ENCODE measurements at regions not wholly inside any gene's neighbourhood (a gene's known extent, or its start where the extent isn't known, plus 50 kb on each side); places are given as distances from the start of the nearest gene placed in this dataset.

DNA sequence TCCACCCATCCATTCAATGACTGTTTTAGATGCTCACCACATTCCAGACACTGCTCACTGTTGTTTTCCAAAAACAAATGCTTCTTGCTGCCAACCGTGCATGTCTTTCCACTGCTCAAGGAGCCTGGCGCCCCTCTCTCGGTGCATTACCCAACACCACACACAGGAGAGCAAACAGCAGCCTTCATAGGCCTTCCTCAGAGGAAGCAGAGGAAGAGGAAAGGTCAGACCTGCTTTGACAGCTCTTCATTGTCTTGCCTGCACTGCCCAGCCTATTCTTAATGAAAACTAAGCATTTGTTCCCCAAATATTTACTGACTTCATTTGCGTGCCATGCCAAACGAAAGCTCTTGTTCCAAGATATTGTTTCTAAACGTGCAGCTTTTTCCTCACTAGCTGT, 1129.2 kb downstream of the TBC1D22A start:
- no peak overlapping the region for H3K4me2 ChIP-seq (replicated peaks; ENCODE audit: low read depth, low read length, poor library complexity, severe bottlenecking)
- Mint-ChIP-seq H3K27me3 (peaks cover 15% of the 10 kb centered on the region), H3K4me3 (no peak overlapping the region), H3K27ac (no peak overlapping the region), H3K4me1 (no peaks in the 10 kb centered on the region), H3K9me3 (ENCODE audit: insufficient read depth) (peaks cover 4% of the 10 kb centered on the region)
- no peaks in the 10 kb centered on the region for H3K4me1 ChIP-seq (ENCODE audit: control insufficient read depth in 2 of 2, insufficient read depth in 2 of 2, low read length in 2 of 2)
- H2AFZ ChIP-seq (ENCODE audit: insufficient read depth, low read depth, low read length, poor library complexity, severe bottlenecking): no peak overlapping the region
- H3K9ac ChIP-seq (ENCODE audit: low read length): no peak overlapping the region
- H4K20me1 ChIP-seq (ENCODE audit: control insufficient read depth, insufficient read depth, low read length, poor library complexity, severe bottlenecking): no peaks in the 10 kb centered on the region
- H3K27me3 ChIP-seq (replicated peaks in 1 of 4; ENCODE audit: control extremely low read depth in 1 of 4, control insufficient read depth in 3 of 4, insufficient read depth in 4 of 4, low read length in 3 of 4): no peaks in the 10 kb centered on the region
- TF ChIP-seq EZH2 (IDR thresholded peaks at IDR 0.05; ENCODE audit: borderline replicate concordance, insufficient read depth, low read depth, low read length, poor library complexity, severe bottlenecking): no peak
- TF ChIP-seq CTCF (IDR thresholded peaks at IDR 0.05): no peak
- POLR2A ChIA-PET: no interaction called here
- H3K36me3 ChIP-seq (replicated peaks in 1 of 2; ENCODE audit: control extremely low read depth in 1 of 2, control insufficient read depth in 1 of 2, extremely low read depth in 1 of 2, insufficient read depth in 2 of 2, low read length in 1 of 2): no peaks in the 10 kb centered on the region
- ATAC-seq (ENCODE audit: low read depth) (no peak), DNase-seq (no peak)
- peaks cover 7 to 10% (median 7%) of the 10 kb centered on the region in 3 donors for H3K9me3 ChIP-seq (ENCODE audit: control extremely low read depth in 1 of 3, control insufficient read depth in 2 of 3, insufficient read depth in 1 of 3, low read length in 2 of 3)
- no peak overlapping the region for H3K27ac ChIP-seq (ENCODE audit: low read length in 2 of 2)
- intact Hi-C loops (cut with micrococcal nuclease): no loop called here
- CTCF ChIA-PET: no interaction called here
- no peaks in the 10 kb centered on the region for H3K79me2 ChIP-seq (ENCODE audit: control insufficient read depth, insufficient read depth, low read length)
- WGBS (ENCODE audit: insufficient coverage): 61% methylated on average over 4 of the region's 6 CpGs
- no peak overlapping the region for H3K4me3 ChIP-seq (ENCODE audit: control extremely low read depth in 1 of 5, extremely low read depth in 1 of 5, insufficient read depth in 1 of 5, low read depth in 2 of 5, low read length in 4 of 5)

DNA sequence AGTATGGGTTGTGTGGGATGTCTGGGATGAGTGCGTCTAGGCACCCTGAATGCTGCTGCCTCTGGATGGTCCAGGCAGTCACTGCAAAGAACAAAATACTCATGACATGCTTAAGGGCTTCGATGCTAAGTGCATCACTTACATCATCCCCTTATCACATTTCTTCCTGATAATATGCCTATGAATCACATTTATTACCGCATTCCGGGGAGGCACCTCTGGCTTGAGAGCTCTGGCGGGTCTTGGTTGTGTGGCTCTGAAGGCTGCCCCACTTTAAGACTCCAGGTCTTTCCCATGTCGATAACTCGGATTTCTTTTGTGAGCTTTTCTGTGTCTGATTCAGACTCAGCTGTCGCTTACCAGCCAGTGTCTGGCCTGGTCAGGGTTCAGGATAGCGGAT, 1126.4 kb downstream of the TBC1D22A start:
- intact Hi-C loops (cut with micrococcal nuclease): no loop called here
- no peaks in the 10 kb centered on the region for H3K4me1 ChIP-seq (ENCODE audit: control insufficient read depth in 2 of 2, insufficient read depth in 2 of 2, low read length in 2 of 2)
- no peak overlapping the region for H3K27ac ChIP-seq (ENCODE audit: low read length in 2 of 2)
- H3K36me3 ChIP-seq (replicated peaks in 1 of 2; ENCODE audit: control extremely low read depth in 1 of 2, control insufficient read depth in 1 of 2, extremely low read depth in 1 of 2, insufficient read depth in 2 of 2, low read length in 1 of 2): no peaks in the 10 kb centered on the region
- Mint-ChIP-seq H3K27me3 (peaks cover 21% of the 10 kb centered on the region), H3K4me3 (no peak overlapping the region), H3K9me3 (ENCODE audit: insufficient read depth) (no peaks in the 10 kb centered on the region), H3K27ac (no peak overlapping the region), H3K4me1 (no peaks in the 10 kb centered on the region)
- ATAC-seq (ENCODE audit: low read depth) (no peak), DNase-seq (no peak)
- ChIA-PET POLR2A (interaction anchor here (0.6 kb wide), 1 partner anchor 828 kb away, joined by 8 read pairs; no protein-coding TSS in a partner anchor), CTCF (no interaction called here)
- H3K9ac ChIP-seq (ENCODE audit: low read length): no peak overlapping the region
- H3K4me3 ChIP-seq (ENCODE audit: control extremely low read depth in 1 of 5, extremely low read depth in 1 of 5, insufficient read depth in 1 of 5, low read depth in 2 of 5, low read length in 4 of 5): no peak overlapping the region
- H3K79me2 ChIP-seq (ENCODE audit: control insufficient read depth, insufficient read depth, low read length): no peaks in the 10 kb centered on the region
- TF ChIP-seq CTCF (IDR thresholded peaks at IDR 0.05) (no peak), EZH2 (IDR thresholded peaks at IDR 0.05; ENCODE audit: borderline replicate concordance, insufficient read depth, low read depth, low read length, poor library complexity, severe bottlenecking) (no peak)
- H3K9me3 ChIP-seq (ENCODE audit: control extremely low read depth in 1 of 3, control insufficient read depth in 2 of 3, insufficient read depth in 1 of 3, low read length in 2 of 3): peaks cover 0 to 16% (median 1%) of the 10 kb centered on the region in 3 donors
- H4K20me1 ChIP-seq (ENCODE audit: control insufficient read depth, insufficient read depth, low read length, poor library complexity, severe bottlenecking): no peaks in the 10 kb centered on the region
- no peak overlapping the region for H2AFZ ChIP-seq (ENCODE audit: insufficient read depth, low read depth, low read length, poor library complexity, severe bottlenecking)
- H3K4me2 ChIP-seq (replicated peaks; ENCODE audit: low read depth, low read length, poor library complexity, severe bottlenecking): no peak overlapping the region
- over 99% methylated on average over 8 of the region's 9 CpGs for WGBS (ENCODE audit: insufficient coverage)
- H3K27me3 ChIP-seq (replicated peaks in 1 of 4; ENCODE audit: control extremely low read depth in 1 of 4, control insufficient read depth in 3 of 4, insufficient read depth in 4 of 4, low read length in 3 of 4): peaks cover 0 to 4% (median 0%) of the 10 kb centered on the region in 4 experiments
